Hematopoietic multipotent progenitor cell treated with erythropoietin and hydrocortisone succinate and interleukin-3 and kit ligand, for 15 days (in vitro differentiated cells): ENCODE measurements at regions not wholly inside any gene's neighbourhood (a gene's known extent, or its start where the extent isn't known, plus 50 kb on each side); places are given as distances from the start of the nearest gene placed in this dataset.

Source experiments
- DNase-seq: peaks from one replicate; pipeline ENCODE4 v3.0.0-alpha.2; 2015; ENCODE audit warnings: low spot score

GRCh38 chr4:43983610-43984009 is 465.0 kb downstream of the KCTD8 start:
- DNase-seq, result no peak

DNA sequence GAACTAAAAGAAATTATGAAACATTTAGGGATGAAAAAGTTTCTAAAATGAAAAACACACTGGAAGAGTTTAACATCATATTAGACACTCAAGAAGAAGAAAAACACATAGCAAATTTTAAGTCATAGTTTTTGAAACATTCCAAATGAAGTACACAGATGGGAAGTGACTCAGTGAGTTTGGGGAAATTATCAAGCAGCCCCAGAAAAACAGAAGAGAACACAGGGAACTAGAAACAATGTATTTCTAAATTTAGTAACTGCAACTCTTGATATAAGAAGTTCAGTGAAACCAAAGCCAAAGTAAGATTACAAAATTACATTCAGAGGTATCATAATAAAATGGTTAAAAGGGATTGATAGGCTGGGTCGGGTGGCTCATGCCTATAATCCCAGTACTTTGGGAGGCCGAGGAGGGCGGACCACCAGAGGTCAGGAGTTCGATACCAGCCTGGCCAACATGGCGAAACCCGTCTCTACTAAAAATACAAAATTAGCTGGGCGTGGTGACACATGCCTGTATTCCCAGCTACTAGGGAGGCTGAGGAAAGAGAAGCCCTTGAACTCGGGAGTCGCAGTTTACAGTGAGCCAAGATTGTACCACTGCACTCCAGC is 461.2 kb downstream of the KCTD8 start:
- no peak for DNase-seq

GRCh38 chr4:43990551-43990950 is 458.1 kb downstream of the KCTD8 start:
- no peak for DNase-seq

- no peak for DNase-seq
Measured at GRCh38 chr4:43990963-43991362, 457.6 kb downstream of the KCTD8 start.

GRCh38 chr4:43992552-43992951 is 456.1 kb downstream of the KCTD8 start:
- DNase-seq, result no peak

DNA sequence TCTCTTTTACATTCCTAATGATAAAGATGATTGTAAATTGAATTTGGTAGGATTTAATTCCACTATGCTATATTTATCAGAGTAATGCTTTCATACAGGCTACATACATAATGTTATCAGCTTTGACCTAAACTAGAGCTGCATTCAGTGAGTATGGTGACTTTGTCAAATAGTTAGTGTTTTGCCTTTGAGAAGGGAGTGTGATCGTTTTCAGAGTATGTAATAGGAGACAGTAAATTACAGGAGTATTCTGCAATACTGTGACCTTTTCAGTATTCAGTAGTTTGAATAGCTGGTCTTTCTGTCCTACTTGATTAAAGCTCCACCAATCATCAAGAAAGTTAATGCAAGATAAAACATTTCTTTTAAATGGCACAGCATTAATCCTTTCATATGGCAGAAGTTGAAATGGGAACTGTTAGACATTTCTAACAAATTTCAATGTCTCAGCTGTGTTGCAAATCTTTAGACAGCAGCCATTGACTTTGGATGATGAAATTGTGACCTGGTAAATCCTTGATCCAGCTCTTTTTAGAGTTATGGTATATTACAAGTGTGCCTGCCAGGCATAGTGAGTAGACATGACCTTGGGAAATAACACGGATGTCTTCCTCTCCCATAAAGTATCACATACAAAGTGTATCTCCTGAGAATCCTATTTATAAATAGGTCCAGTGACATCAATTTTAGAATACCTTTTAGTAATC is 455.3 kb downstream of the KCTD8 start:
- no peak for DNase-seq

GRCh38 chr4:43999669-44000068 is 448.9 kb downstream of the KCTD8 start:
- DNase-seq, result no peak

GRCh38 chr4:44002368-44002767 is 446.2 kb downstream of the KCTD8 start:
- DNase-seq, result no peak

DNA sequence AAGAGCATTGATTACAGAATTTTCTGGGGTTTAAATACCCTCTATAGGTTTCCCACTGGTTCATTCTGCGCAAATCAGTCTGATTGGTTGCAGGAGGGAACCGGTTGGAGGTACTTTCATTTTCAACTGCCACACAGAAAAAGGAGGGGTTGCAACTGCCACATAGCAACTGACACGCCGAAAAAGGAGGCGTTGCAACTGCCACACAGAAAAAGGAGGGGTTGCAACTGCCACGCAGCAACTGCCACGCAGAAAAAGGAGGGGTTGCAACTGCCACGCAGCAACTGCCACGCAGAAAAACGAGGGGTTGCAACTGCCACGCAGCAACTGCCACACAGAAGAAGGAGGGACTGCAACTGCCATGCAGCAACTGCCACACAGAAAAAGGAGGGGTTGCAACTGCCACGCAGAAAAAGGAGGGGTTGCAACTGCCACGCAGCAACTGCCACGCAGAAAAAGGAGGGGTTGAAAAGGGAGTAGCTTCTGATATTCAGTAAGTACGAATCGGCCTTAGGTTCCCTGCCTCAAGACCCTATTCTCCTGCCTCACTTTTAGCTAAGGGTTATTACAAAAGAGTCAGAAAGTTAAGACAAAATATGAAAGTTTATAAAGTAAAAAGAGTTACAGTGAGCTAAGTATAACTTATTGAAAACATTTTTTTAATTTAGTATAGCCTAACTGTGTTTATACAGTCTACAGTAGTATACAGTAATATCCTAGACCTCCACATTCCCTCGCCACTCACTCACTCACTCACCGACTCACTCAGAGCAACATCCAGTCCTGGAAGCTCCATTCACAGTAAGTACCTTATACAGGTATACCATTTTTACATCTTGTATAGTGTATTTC is 431.8 kb downstream of the KCTD8 start:
- no peak for DNase-seq

- DNase-seq, result no peak
Measured at GRCh38 chr4:44017422-44017739, 431.2 kb downstream of the KCTD8 start.

DNA sequence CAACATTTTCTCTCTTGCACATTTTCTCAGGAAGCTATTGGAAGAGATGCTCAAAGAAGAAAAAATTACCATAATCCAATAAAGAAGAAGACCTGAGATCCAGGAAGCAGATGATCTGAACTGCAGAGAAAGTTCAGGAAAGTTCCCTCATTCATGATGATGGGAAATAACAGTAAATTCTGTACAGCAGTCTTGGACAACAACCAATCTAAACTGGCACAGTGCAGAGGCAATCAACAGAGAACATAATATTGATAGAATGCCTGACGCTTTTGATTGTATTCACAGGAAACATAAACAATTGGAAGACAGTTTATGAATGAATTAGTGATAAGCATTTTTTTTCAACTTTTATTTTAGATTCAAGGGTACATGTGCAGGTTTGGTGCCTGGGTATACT is 428.9 kb downstream of the KCTD8 start:
- DNase-seq, result no peak

DNA sequence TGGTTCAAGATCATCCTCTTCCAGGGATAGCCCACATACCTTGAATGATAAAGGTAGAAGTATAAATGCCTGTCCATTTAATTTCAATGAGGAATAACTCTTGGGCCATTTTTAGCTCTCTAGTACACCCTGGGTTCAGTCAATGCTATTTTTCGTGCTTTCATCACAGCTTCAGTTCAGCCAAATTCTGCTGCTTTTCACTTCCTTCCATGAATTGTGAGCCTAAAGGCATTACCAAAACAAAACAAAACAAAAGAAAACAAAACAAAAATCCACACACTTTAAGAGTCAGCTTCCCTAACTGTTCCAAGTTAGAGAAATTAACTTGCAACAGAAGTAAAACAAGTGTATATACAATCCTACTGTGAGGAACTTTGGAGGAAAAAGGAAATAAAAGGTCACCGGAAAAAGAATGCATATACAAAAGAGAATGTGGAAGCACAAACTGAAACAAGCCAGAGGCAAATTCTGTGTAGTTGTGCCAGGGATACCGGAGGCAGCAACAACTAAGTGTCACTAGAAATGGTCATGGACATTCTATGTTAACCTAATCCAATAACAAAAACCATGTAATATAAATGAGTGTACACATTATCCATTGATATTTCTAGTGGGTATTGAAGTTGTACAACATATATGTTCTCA is 423.1 kb downstream of the KCTD8 start:
- no peak for DNase-seq

DNA sequence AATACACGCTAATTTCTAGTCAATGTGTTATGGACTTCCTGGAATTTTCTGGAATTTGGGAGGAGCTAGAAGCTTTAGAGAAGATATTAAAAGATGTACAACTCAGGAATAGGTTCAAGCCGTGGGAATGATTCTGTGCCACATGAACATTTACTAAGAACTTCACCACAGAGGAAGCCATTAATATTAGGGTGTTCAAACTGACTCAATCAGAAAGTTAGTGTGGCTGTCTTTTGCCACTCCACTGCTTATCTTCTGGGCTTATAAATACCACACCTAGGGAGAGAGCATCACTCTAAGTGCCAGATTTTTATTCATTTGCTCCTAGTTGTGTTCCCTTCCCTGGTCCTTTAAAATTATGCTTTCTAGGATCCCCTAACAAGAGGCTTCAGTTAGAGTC is 409.8 kb downstream of the KCTD8 start:
- DNase-seq, result no peak

GRCh38 chr4:44046491-44046890 is 402.1 kb downstream of the KCTD8 start:
- DNase-seq, result no peak

GRCh38 chr4:44056721-44057151 is 391.9 kb downstream of the KCTD8 start:
- no peak for DNase-seq

DNA sequence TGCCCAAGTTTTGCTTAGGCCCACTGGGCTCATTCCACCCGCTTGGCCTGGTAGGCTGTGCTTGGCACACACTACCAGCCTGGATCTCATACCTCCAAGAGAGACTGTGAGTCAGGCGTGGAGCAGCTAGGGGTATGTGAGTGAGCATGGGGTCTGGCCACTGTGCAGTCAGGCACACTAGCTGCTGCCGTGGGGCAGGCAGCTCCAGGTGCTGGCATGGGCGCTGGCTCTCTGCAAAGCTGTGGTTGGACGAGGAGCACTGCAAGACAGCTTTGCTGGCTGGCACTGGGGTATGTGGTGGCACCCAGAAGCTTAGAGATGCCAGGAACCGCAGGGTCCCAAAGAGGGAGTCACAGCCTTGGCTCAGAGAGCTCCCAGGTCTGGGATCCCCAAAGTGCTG is 377.8 kb downstream of the KCTD8 start:
- DNase-seq, result no peak

DNA sequence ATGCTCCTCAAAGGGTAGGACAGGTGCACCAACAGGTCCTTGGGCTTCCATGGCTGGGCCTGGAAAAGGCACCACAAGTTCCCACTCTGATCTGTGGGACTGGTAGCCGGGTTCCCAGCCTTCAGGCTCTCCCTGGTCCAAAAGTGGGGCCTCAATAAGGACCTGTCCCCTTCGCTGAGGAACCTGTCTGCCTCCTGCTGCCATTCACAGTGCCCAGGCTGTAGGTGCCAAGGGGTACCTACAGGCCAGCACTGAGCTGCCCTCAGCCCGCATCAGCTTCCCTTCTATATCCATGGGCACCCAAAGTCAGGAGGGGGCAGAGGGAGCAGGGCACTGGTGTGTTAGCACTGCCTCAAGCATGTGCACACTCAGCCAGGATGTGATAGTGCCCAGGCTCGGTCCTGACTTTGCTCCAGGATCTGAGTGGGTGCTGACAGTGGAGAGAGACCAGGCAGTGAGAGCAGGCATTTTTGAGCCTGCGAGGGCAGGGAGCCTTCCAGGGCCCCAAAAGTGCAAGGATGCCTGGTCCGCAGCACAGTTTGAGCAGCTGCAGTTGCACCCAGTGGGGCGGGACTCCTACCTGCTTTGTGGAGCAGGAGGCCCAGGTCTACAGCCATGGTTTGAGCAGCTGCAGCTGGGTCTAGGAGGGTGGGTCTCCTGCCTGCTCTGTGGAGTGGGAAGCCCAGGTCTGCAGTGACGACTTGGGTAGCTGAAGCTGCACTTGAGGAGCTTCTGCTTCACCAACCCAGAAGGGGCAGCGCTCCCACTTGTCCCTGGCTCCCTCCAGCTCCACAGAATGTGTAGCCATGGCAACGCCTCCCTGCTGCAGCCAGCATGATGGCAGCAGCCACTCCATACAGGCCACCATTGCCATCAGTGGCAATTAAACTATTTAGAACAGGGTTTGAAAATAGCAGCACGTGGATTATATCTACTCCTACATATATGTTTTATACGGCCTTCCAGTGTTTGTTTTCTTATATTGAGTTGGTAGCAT is 376.4 kb downstream of the KCTD8 start:
- no peak for DNase-seq

- no peak for DNase-seq
Measured at GRCh38 chr4:44086753-44087152, 361.9 kb downstream of the KCTD8 start.

- DNase-seq, result no peak
Measured at GRCh38 chr4:44093390-44093789, 355.2 kb downstream of the KCTD8 start.

- no peak for DNase-seq
Measured at GRCh38 chr4:44098973-44099372, 349.6 kb downstream of the KCTD8 start.

- DNase-seq, result no peak
Measured at GRCh38 chr4:44100456-44100855, 348.2 kb downstream of the KCTD8 start.
